ENCODE measurements at regions not wholly inside any gene's neighbourhood (a gene's known extent, or its start where the extent isn't known, plus 50 kb on each side); places are given as distances from the start of the nearest gene placed in this dataset.

DNA sequence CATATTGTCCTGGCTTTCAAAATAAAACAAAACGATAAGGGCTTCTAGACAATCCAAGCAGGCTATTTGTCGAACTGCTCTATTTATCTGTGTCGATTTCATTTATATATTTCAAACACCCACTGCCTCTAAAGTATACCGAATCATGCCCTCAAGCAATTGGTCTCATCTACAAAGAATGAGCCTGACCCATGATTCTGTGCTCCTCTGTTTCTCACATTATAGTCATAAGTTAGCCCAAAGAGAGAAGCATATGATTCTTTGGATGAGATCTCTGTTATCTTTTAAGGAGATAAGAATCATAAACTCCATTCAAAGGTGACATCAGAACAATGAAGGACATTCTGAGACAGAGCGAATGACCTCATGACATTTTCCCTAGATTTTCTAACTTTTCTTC is 191.1 kb downstream of the MAP2K6 start:
- TF ChIP-seq, protein P1, sequence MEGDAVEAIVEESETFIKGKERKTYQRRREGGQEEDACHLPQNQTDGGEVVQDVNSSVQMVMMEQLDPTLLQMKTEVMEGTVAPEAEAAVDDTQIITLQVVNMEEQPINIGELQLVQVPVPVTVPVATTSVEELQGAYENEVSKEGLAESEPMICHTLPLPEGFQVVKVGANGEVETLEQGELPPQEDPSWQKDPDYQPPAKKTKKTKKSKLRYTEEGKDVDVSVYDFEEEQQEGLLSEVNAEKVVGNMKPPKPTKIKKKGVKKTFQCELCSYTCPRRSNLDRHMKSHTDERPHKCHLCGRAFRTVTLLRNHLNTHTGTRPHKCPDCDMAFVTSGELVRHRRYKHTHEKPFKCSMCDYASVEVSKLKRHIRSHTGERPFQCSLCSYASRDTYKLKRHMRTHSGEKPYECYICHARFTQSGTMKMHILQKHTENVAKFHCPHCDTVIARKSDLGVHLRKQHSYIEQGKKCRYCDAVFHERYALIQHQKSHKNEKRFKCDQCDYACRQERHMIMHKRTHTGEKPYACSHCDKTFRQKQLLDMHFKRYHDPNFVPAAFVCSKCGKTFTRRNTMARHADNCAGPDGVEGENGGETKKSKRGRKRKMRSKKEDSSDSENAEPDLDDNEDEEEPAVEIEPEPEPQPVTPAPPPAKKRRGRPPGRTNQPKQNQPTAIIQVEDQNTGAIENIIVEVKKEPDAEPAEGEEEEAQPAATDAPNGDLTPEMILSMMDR (IDR thresholded peaks at IDR 0.05): no peak
- no peaks in the 10 kb centered on the region for H3K9me3 ChIP-seq
- H3K4me1 ChIP-seq (ENCODE audit: insufficient read depth): peaks cover 2% of the 10 kb centered on the region
- H3K27ac ChIP-seq: no peak overlapping the region
- WGBS, 3 donors: 95 to 98% (median 96%) methylated on average over 5 of the region's 5 CpGs
- no peak for DNase-seq
- no peaks in the 10 kb centered on the region for H3K36me3 ChIP-seq
- intact Hi-C loops (cut with DNase I): loop anchor here in 3 of 4 donors (5.0 to 10.0 kb wide), 2 partner anchors 537 to 539 kb away; no protein-coding TSS in a partner anchor
- H3K4me3 ChIP-seq: no peak overlapping the region
- H3K27me3 ChIP-seq: no peaks in the 10 kb centered on the region

DNA sequence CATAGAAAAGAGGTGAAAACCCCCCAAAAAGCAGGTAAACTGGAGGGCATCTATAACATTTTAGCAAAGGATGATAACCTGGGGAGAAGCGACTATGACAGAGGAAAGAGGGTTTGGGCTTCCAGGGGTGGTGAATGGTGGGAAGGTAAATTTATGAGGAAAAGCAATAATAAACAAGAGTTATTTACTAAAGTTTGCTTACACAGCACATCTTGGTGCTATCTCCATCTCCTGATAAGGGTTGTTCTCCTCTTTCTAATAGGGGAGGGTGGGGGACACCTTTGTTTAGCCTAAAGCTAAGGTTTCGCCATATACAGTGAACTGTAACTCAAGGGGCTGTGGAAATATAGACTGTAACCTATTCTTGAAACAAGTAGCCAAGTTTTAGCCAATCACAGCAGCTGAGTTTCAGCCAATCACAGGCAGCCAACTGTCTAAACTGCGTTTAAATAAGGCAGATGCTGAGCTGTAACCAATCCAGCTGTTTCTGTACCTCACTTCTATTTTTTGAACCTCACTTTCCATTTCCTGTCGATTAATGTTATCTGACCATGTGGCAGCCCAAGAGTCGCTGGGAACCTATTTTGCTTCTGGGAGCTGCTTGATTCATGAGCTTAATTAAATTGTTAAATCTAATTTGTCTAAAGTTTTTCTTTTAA is 191.8 kb downstream of the MAP2K6 start:
- peaks cover 2% of the 10 kb centered on the region for H3K4me1 ChIP-seq (ENCODE audit: insufficient read depth)
- WGBS, 3 donors: 56 to 68% (median 56%) methylated on average over 5 of the region's 5 CpGs
- no peak for DNase-seq
- H3K9me3 ChIP-seq: no peaks in the 10 kb centered on the region
- no peaks in the 10 kb centered on the region for H3K27me3 ChIP-seq
- intact Hi-C loops (cut with DNase I): loop anchor here in 3 of 4 donors (5.0 to 10.0 kb wide), 2 partner anchors 536 to 539 kb away; no protein-coding TSS in a partner anchor
- no peak overlapping the region for H3K4me3 ChIP-seq
- no peaks in the 10 kb centered on the region for H3K36me3 ChIP-seq
- no peak overlapping the region for H3K27ac ChIP-seq
- TF ChIP-seq POLR2A (IDR thresholded peaks at IDR 0.05): no peak
- no peak for TF ChIP-seq EP300 (IDR thresholded peaks at IDR 0.05)
- TF ChIP-seq, protein P1 (IDR thresholded peaks at IDR 0.05): no peak

DNA sequence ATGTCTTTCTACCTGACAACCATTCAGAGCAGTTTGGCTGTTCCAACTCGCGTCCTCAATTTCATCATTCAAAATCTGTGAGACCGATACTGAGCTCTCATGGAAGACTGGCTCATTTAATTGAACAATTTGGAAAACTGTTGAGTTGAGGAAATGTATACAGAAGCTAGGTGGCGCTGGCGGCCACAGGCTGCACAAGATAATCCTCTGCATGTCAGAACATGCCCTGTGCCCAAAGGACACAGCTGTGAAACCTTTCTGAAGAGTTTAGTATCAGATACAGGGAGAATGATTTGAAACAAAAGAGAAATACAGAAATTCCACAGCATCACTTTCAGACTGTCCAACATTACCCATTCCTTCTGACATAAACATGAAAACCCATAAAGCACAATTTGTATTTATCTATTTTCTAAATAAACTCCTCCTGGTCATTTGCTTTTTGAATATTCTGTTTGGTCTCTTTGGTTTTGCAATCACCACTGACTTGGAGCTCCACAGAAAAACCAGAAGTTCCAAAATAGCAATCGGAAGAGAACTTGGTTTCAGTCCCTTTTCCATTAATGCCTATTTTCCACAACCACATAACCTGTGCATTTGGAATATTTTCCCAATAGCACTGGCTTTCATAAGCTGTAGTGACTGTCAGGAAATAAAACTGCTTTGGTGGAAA is 192.8 kb downstream of the MAP2K6 start:
- 11 to 14% (median 12%) methylated on average over 6 of the region's 6 CpGs for WGBS, 3 donors
- Histone ChIP-seq H3K36me3 (no peaks in the 10 kb centered on the region), H3K27me3 (no peaks in the 10 kb centered on the region), H3K4me3 (no peak overlapping the region), H3K9me3 (no peaks in the 10 kb centered on the region), H3K4me1 (ENCODE audit: insufficient read depth) (peaks cover 2% of the 10 kb centered on the region), H3K27ac (peak overlapping the region in 1 of 2 donors; percentile 51)
- DNase-seq: peak; percentile 61 to 81 (median 72)
- TF ChIP-seq, protein P1 (IDR thresholded peaks at IDR 0.05): peak; percentile 61 to 82 (median 80)
- no peak for TF ChIP-seq POLR2A (IDR thresholded peaks at IDR 0.05)
- no peak for TF ChIP-seq EP300 (IDR thresholded peaks at IDR 0.05)
- intact Hi-C loops (cut with DNase I): loop anchor here in 3 of 4 donors (5.0 to 10.0 kb wide), 2 partner anchors 535 to 538 kb away; no protein-coding TSS in a partner anchor

DNA sequence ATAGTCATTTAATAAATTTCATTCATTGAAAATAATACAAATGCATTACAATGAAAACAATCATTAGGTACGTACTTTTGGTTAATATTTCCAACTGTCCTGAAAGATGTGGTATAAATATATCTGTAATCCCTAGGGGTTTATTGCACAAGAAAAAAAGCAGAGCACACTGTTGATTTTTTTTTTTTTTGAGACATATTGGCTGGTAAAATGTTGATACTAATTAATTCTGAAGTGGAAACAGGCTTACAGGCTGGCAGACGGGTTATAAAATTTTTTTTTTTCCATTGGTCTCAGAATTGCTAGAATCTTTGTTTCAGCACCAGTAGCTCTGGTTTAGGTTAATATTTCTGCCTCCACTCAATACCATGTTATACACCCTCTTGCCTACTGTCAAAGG is 193.6 kb downstream of the MAP2K6 start:
- no peak overlapping the region for H3K27ac ChIP-seq
- no peak overlapping the region for H3K4me3 ChIP-seq
- peaks cover 2% of the 10 kb centered on the region for H3K4me1 ChIP-seq (ENCODE audit: insufficient read depth)
- H3K9me3 ChIP-seq: no peaks in the 10 kb centered on the region
- DNase-seq: no peak
- no peaks in the 10 kb centered on the region for H3K36me3 ChIP-seq
- WGBS, 3 donors: 71 to 84% (median 73%) methylated on average over 2 of the region's 2 CpGs
- intact Hi-C loops (cut with DNase I): loop anchor here in 3 of 4 donors (5.0 to 10.0 kb wide), 2 partner anchors 534 to 537 kb away; no protein-coding TSS in a partner anchor
- H3K27me3 ChIP-seq: no peaks in the 10 kb centered on the region
- TF ChIP-seq POLR2A (IDR thresholded peaks at IDR 0.05) (no peak), EP300 (IDR thresholded peaks at IDR 0.05) (no peak)
- TF ChIP-seq, protein P1 (IDR thresholded peaks at IDR 0.05): no peak

Measured in ovary (tissue), 7 donors.